NB4 (cell line): ENCODE measurements at regions not wholly inside any gene's neighbourhood (a gene's known extent, or its start where the extent isn't known, plus 50 kb on each side); places are given as distances from the start of the nearest gene placed in this dataset.

ENCODE experiments used
- CTCF ChIP-seq: IDR thresholded peaks from one replicate; pipeline ENCODE4 v1.5.1; 2012; ENCODE audit warnings: low read depth, low read length
- POLR2A ChIP-seq: IDR thresholded peaks from 2 replicates; pipeline ENCODE4 v1.6.1; 2011; ENCODE audit warnings: mild to moderate bottlenecking; ENCODE audit not compliant: insufficient read length; ENCODE audit errors: extremely low read depth
- TF ChIP-seq, protein P1 (sequence below): IDR thresholded peaks from 2 replicates; pipeline ENCODE4 v1.6.1; 2011; ENCODE audit warnings: low read depth, low read length

GRCh38 chr10:131000743-131001142, 310.8 kb downstream of the TCERG1L start:
- TF ChIP-seq CTCF: no peak
- no peak for TF ChIP-seq POLR2A
- TF ChIP-seq, protein P1, sequence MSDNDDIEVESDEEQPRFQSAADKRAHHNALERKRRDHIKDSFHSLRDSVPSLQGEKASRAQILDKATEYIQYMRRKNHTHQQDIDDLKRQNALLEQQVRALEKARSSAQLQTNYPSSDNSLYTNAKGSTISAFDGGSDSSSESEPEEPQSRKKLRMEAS: peak; percentile 19; the same call in 1 of the 2 replicates
